ENCODE measurements at regions not wholly inside any gene's neighbourhood (a gene's known extent, or its start where the extent isn't known, plus 50 kb on each side); places are given as distances from the start of the nearest gene placed in this dataset.

GRCh38 chr6:23526526-23526925 is 599.5 kb upstream of the NRSN1 start:
- H3K4me3 ChIP-seq (ENCODE audit: low read depth, low read length) = no peak overlapping the region
- DNase-seq (ENCODE audit: low read depth) = no peak
- no peak for TF ChIP-seq CTCF (IDR thresholded peaks at IDR 0.05; ENCODE audit: insufficient read depth, low read depth, low read length)

DNA sequence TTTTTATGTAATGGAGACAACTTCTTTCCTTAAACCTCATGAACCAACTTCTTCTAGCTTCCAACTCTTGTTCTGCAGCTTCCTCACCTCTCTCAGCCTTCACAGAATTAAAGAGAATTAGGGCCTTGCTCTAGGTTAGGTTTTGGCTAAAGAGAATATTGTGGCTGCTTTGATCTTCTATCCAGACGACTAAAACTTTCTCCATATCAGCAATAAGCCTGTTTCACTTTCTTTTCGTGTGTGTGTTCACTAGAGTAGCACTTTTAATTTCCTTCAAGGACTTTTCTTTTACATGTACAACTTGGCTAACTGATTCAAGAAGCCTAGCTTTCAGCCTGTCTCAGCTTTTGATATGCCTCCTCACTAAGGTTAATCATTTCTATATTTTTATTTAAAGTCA is 596.1 kb upstream of the NRSN1 start:
- no peak overlapping the region for H3K4me3 ChIP-seq (ENCODE audit: low read depth, low read length)
- TF ChIP-seq CTCF (IDR thresholded peaks at IDR 0.05; ENCODE audit: insufficient read depth, low read depth, low read length) = no peak
- no peak for DNase-seq (ENCODE audit: low read depth)

DNA sequence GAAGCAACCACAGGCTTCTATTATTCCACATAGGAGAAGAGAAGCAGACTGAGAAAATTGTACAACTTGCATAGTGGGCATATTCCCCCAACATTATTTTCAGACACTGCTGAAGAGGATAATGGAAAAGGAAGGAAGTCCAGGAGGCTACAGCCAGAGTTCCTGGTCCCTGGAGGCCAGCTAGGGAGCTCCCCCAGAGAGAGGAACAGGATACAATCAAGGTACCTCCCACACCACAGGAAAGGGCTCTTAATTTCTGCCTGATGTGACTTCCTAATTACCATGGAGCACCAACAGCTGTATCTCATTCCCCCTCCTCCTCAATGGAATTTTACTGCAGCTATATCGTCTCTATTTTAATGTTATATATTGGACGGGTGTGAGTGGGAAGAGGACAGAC is 594.3 kb upstream of the NRSN1 start:
- no peak overlapping the region for H3K4me3 ChIP-seq (ENCODE audit: low read depth, low read length)
- no peak for TF ChIP-seq CTCF (IDR thresholded peaks at IDR 0.05; ENCODE audit: insufficient read depth, low read depth, low read length)
- no peak for DNase-seq (ENCODE audit: low read depth)

DNA sequence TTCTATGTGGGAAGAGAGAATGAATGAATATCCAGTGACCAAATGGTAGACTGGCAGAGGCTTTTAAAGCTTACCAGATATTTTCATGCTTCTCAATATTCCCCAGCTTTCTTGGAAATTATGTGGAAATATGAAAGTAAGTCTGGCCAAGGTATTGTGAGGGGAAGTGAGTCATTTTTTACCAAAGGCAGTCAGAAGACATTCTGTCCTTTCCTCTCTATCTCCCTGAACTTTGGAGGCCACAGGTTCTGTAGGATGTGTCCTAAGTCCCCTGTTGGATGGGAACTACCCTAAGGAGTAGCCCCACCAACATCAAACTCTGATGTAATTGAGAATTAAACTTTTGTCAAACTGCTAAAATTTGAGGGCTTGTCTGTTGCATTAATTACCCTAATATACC is 593.8 kb upstream of the NRSN1 start:
- H3K4me3 ChIP-seq (ENCODE audit: low read depth, low read length) = no peak overlapping the region
- DNase-seq (ENCODE audit: low read depth) = peak; percentile 7
- no peak for TF ChIP-seq CTCF (IDR thresholded peaks at IDR 0.05; ENCODE audit: insufficient read depth, low read depth, low read length)

GRCh38 chr6:23533311-23533710 is 592.7 kb upstream of the NRSN1 start:
- no peak for TF ChIP-seq CTCF (IDR thresholded peaks at IDR 0.05; ENCODE audit: insufficient read depth, low read depth, low read length)
- H3K4me3 ChIP-seq (ENCODE audit: low read depth, low read length) = no peak overlapping the region
- no peak for DNase-seq (ENCODE audit: low read depth)

- DNase-seq (ENCODE audit: low read depth) = peak; percentile 17
- TF ChIP-seq CTCF (IDR thresholded peaks at IDR 0.05; ENCODE audit: insufficient read depth, low read depth, low read length) = no peak
Measured at GRCh38 chr6:23533944-23534343, 592.1 kb upstream of the NRSN1 start.

GRCh38 chr6:23534351-23534750 is 591.7 kb upstream of the NRSN1 start:
- no peak for TF ChIP-seq CTCF (IDR thresholded peaks at IDR 0.05; ENCODE audit: insufficient read depth, low read depth, low read length)
- no peak for DNase-seq (ENCODE audit: low read depth)

More at GRCh38 chr6:23533944-23534343, 592.1 kb upstream of the NRSN1 start:
- no peak overlapping the region for H3K4me3 ChIP-seq (ENCODE audit: low read depth, low read length)

More at GRCh38 chr6:23534351-23534750, 591.7 kb upstream of the NRSN1 start:
- H3K4me3 ChIP-seq (ENCODE audit: low read depth, low read length) = no peak overlapping the region

Measured in fibroblast of villous mesenchyme (primary cell).